T-helper 2 cell treated with Interferon-gamma antibody and Interleukin-4, amounts not matched to agents 5 μg/mL and 100 μg/mL, for 36 hours (primary cell): ENCODE measurements at regions not wholly inside any gene's neighbourhood (a gene's known extent, or its start where the extent isn't known, plus 50 kb on each side); places are given as distances from the start of the nearest gene placed in this dataset.

Source experiments
- DNase-seq: peaks from one replicate; pipeline ENCODE4 v3.0.0; 2021; ENCODE audit warnings: low spot score
- H3K27ac Mint-ChIP-seq: one replicate; pipeline ENCODE4 v1.8.0; 2021; ENCODE audit warnings: mild to moderate bottlenecking, mixed read lengths
- H3K27me3 Mint-ChIP-seq: one replicate; pipeline ENCODE4 v1.8.0; 2021; ENCODE audit warnings: low read depth, mixed read lengths
- H3K36me3 Mint-ChIP-seq: one replicate; pipeline ENCODE4 v1.8.0; 2021; ENCODE audit warnings: low read depth, mixed read lengths
- H3K4me1 Mint-ChIP-seq: one replicate; pipeline ENCODE4 v1.8.0; 2021; ENCODE audit warnings: low read depth, mixed read lengths
- H3K4me3 Mint-ChIP-seq: one replicate; pipeline ENCODE4 v1.8.0; 2022; ENCODE audit warnings: mild to moderate bottlenecking, moderate library complexity, mixed read lengths
- H3K9me3 Mint-ChIP-seq: one replicate; pipeline ENCODE4 v1.8.0; 2021; ENCODE audit warnings: mixed read lengths

- no peak overlapping the region for H3K27ac Mint-ChIP-seq
- H3K27me3 Mint-ChIP-seq: peaks cover 4% of the 10 kb centered on the region
Measured at GRCh38 chrX:11908371-11908770, 150.3 kb downstream of the MSL3 start.

GRCh38 chrX:11913001-11913400 lies 155.0 kb downstream of the MSL3 start:
- Mint-ChIP-seq H3K36me3 (no peaks in the 10 kb centered on the region), H3K4me1 (no peaks in the 10 kb centered on the region), H3K9me3 (no peaks in the 10 kb centered on the region), H3K27ac (no peak overlapping the region), H3K4me3 (no peak overlapping the region), H3K27me3 (peaks cover 4% of the 10 kb centered on the region)
- no peak for DNase-seq

More at GRCh38 chrX:11908371-11908770, 150.3 kb downstream of the MSL3 start:
- no peaks in the 10 kb centered on the region for H3K4me1 Mint-ChIP-seq
- DNase-seq: peak; percentile 7
- no peaks in the 10 kb centered on the region for H3K36me3 Mint-ChIP-seq
- H3K9me3 Mint-ChIP-seq: no peaks in the 10 kb centered on the region
- no peak overlapping the region for H3K4me3 Mint-ChIP-seq

- Mint-ChIP-seq H3K36me3 (no peaks in the 10 kb centered on the region), H3K9me3 (peaks cover 7% of the 10 kb centered on the region), H3K4me1 (no peaks in the 10 kb centered on the region), H3K27me3 (no peaks in the 10 kb centered on the region), H3K4me3 (no peak overlapping the region), H3K27ac (no peak overlapping the region)
- no peak for DNase-seq
Measured at GRCh38 chrX:11929476-11929875, 171.4 kb downstream of the MSL3 start.

DNA sequence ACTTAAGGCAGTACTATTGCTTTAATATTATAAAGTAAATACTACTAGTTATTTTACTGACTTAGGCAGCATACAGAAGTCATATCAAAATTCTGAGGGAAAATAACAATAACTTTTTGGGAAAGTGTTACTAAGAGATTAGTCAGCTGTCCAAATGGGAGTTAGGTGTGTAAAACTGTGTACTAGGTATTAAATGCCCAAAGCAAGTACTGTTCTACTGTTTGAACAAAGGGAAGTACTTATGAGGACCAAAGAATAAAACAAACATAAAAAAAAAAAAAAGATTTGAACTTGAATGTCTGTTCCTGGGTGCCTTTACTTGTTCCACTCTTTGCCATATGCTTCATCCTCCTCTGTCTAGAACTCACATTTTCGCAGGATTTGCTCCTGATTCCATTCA lies 174.4 kb downstream of the MSL3 start:
- H3K4me1 Mint-ChIP-seq: no peaks in the 10 kb centered on the region
- H3K27ac Mint-ChIP-seq: no peak overlapping the region
- no peaks in the 10 kb centered on the region for H3K36me3 Mint-ChIP-seq
- H3K27me3 Mint-ChIP-seq: no peaks in the 10 kb centered on the region
- peaks cover 2% of the 10 kb centered on the region for H3K9me3 Mint-ChIP-seq
- no peak for DNase-seq
- H3K4me3 Mint-ChIP-seq: no peak overlapping the region

- Mint-ChIP-seq H3K36me3 (no peaks in the 10 kb centered on the region), H3K4me3 (no peak overlapping the region), H3K9me3 (peaks cover 2% of the 10 kb centered on the region), H3K27me3 (no peaks in the 10 kb centered on the region), H3K27ac (no peak overlapping the region), H3K4me1 (no peaks in the 10 kb centered on the region)
- DNase-seq: no peak
Measured at GRCh38 chrX:11934089-11934488, 176.1 kb downstream of the MSL3 start.

GRCh38 chrX:11941571-11941970 lies 183.5 kb downstream of the MSL3 start:
- no peak for DNase-seq
- Mint-ChIP-seq H3K27me3 (no peaks in the 10 kb centered on the region), H3K9me3 (no peaks in the 10 kb centered on the region), H3K4me3 (no peak overlapping the region), H3K4me1 (no peaks in the 10 kb centered on the region), H3K27ac (no peak overlapping the region), H3K36me3 (no peaks in the 10 kb centered on the region)

DNA sequence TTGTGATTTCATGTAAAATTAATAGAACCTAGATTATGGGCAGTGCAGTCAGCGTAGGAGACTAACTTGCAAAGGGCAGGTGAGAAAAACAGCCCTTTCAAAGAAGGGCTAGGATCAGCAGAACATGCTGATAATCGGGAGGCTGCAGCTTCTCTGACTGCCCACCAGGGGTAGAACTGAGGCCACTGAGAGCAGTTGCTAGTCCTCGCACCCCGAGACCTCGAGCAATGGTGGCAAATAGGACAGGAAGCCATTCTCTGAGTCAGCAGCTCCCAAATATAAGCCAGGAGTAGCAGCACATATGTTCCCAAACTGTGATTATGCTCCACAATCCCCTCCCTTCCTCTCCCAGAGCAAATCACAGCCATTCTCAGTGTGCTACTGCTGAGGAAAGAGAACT lies 186.5 kb downstream of the MSL3 start:
- H3K27ac Mint-ChIP-seq: no peak overlapping the region
- no peaks in the 10 kb centered on the region for H3K9me3 Mint-ChIP-seq
- H3K36me3 Mint-ChIP-seq: no peaks in the 10 kb centered on the region
- no peak for DNase-seq
- H3K4me3 Mint-ChIP-seq: no peak overlapping the region
- no peaks in the 10 kb centered on the region for H3K4me1 Mint-ChIP-seq
- H3K27me3 Mint-ChIP-seq: no peaks in the 10 kb centered on the region

GRCh38 chrX:11949291-11949690 lies 189.0 kb upstream of the FRMPD4 start:
- Mint-ChIP-seq H3K27me3 (no peaks in the 10 kb centered on the region), H3K36me3 (no peaks in the 10 kb centered on the region), H3K4me3 (no peak overlapping the region), H3K4me1 (no peaks in the 10 kb centered on the region), H3K27ac (no peak overlapping the region), H3K9me3 (no peaks in the 10 kb centered on the region)
- no peak for DNase-seq

DNA sequence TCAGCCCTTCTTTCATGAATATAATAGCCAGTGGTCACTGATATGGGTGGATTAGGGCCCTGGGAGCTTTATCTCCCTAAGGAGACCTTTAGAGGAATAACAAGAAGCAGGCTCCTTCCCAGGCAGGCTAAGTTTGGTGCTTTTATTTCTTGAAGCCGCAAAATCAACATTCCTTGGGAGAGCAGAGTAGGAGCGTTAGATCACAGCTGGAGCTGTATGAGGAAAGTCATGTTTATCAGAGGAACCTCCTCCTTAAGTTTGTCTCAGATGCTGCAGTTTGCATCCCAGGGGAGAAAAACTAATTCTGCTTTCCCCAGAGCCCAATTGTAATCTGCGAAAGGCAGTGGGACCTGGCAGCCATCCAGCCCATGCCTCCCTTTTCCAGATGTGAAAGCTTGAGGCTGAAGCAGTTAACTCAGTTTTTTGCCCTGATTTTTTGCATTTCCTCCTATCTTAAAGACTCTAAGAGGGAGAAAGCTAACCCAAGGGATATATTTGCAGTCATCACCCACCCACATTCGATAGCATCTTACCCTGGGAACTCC lies 186.0 kb upstream of the FRMPD4 start:
- no peak for DNase-seq
- Mint-ChIP-seq H3K4me1 (no peaks in the 10 kb centered on the region), H3K36me3 (no peaks in the 10 kb centered on the region), H3K9me3 (no peaks in the 10 kb centered on the region), H3K27me3 (no peaks in the 10 kb centered on the region), H3K4me3 (no peak overlapping the region), H3K27ac (no peak overlapping the region)

GRCh38 chrX:11953615-11954014 lies 184.7 kb upstream of the FRMPD4 start:
- H3K4me3 Mint-ChIP-seq: no peak overlapping the region
- no peaks in the 10 kb centered on the region for H3K9me3 Mint-ChIP-seq
- H3K4me1 Mint-ChIP-seq: no peaks in the 10 kb centered on the region
- H3K27ac Mint-ChIP-seq: no peak overlapping the region
- DNase-seq: no peak
- no peaks in the 10 kb centered on the region for H3K27me3 Mint-ChIP-seq
- H3K36me3 Mint-ChIP-seq: no peaks in the 10 kb centered on the region

GRCh38 chrX:11954176-11954575 lies 184.1 kb upstream of the FRMPD4 start:
- DNase-seq: no peak
- Mint-ChIP-seq H3K4me3 (no peak overlapping the region), H3K9me3 (no peaks in the 10 kb centered on the region), H3K4me1 (no peaks in the 10 kb centered on the region), H3K36me3 (no peaks in the 10 kb centered on the region), H3K27ac (no peak overlapping the region), H3K27me3 (no peaks in the 10 kb centered on the region)

DNA sequence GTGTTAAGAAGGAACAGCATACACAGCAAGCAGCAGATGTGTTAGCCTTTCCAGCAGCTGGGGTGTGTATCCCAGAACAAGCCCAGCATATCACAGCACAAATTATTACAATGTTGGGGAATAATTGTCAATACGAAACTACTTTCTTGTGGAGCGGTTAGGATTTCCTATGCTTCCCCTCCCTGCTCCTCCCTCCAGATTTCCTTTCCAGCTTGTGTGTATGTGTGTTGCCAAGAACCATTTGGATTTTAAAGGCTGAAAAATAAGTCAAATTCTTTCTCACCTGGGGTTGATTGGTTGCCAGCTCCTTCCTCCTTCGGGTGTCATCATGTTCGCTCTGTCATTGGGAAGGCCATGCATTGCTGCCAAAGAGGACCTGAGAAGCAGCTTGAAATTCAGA lies 178.2 kb upstream of the FRMPD4 start:
- no peak for DNase-seq
- H3K27me3 Mint-ChIP-seq: no peaks in the 10 kb centered on the region
- H3K9me3 Mint-ChIP-seq: no peaks in the 10 kb centered on the region
- no peaks in the 10 kb centered on the region for H3K36me3 Mint-ChIP-seq
- no peak overlapping the region for H3K4me3 Mint-ChIP-seq
- no peak overlapping the region for H3K27ac Mint-ChIP-seq
- no peaks in the 10 kb centered on the region for H3K4me1 Mint-ChIP-seq

DNA sequence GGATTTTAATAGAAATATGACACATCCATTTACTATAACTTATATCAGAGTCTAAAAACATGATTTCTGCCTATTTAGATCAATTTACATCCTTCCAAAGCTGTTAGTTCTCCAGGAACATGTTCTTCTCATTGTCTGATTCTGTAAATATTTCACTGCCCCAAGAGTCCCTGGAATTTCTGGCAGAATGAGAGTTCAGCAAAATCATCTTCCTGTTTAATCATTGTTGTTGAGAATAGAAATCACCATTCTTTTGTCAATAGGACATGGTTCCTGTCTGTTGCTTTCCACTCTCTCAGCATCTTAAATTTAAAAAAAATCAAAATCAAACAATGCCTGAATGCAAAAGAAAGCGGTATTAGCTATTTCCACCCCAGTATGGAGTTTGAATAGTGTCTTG lies 172.8 kb upstream of the FRMPD4 start:
- DNase-seq: no peak
- no peaks in the 10 kb centered on the region for H3K9me3 Mint-ChIP-seq
- no peak overlapping the region for H3K4me3 Mint-ChIP-seq
- H3K36me3 Mint-ChIP-seq: no peaks in the 10 kb centered on the region
- H3K4me1 Mint-ChIP-seq: no peaks in the 10 kb centered on the region
- no peak overlapping the region for H3K27ac Mint-ChIP-seq
- H3K27me3 Mint-ChIP-seq: no peaks in the 10 kb centered on the region

- no peaks in the 10 kb centered on the region for H3K27me3 Mint-ChIP-seq
- no peak for DNase-seq
- H3K9me3 Mint-ChIP-seq: no peaks in the 10 kb centered on the region
- no peaks in the 10 kb centered on the region for H3K4me1 Mint-ChIP-seq
- no peaks in the 10 kb centered on the region for H3K36me3 Mint-ChIP-seq
- no peak overlapping the region for H3K4me3 Mint-ChIP-seq
- no peak overlapping the region for H3K27ac Mint-ChIP-seq
Measured at GRCh38 chrX:11967986-11968869, 170.0 kb upstream of the FRMPD4 start.

GRCh38 chrX:11968991-11969390 lies 169.3 kb upstream of the FRMPD4 start:
- Mint-ChIP-seq H3K36me3 (no peaks in the 10 kb centered on the region), H3K4me3 (no peak overlapping the region), H3K27ac (no peak overlapping the region), H3K27me3 (no peaks in the 10 kb centered on the region), H3K4me1 (no peaks in the 10 kb centered on the region), H3K9me3 (no peaks in the 10 kb centered on the region)
- DNase-seq: no peak
